Activated CD8-positive, alpha-beta memory T cell treated with anti-CD3 and anti-CD28 coated beads for 24 hours (primary cell): ENCODE measurements at regions not wholly inside any gene's neighbourhood (a gene's known extent, or its start where the extent isn't known, plus 50 kb on each side); places are given as distances from the start of the nearest gene placed in this dataset.
"Not testable (repeated sequence)": the region's sequence is repeated elsewhere in the genome, so short reads cannot be mapped to it uniquely, and the experiment has no call there.

Experiments used
- DNase-seq: peaks from one replicate; pipeline ENCODE4 v3.0.0-alpha.2; 2020

GRCh38 chr10:21165489-21165888 lies 268.4 kb upstream of the NEBL start:
- DNase-seq: no peak

GRCh38 chr10:21164687-21165086 lies 267.6 kb upstream of the NEBL start:
- no peak for DNase-seq

GRCh38 chr10:21162948-21163347 lies 265.8 kb upstream of the NEBL start:
- DNase-seq: no peak

- DNase-seq: no peak
Measured at GRCh38 chr10:21161647-21162046, 264.5 kb upstream of the NEBL start.

GRCh38 chr10:21161090-21161625 lies 264.0 kb upstream of the NEBL start:
- DNase-seq: no peak

GRCh38 chr10:21160116-21160515 lies 263.0 kb upstream of the NEBL start:
- DNase-seq: no peak

GRCh38 chr10:21159669-21160068 lies 262.6 kb upstream of the NEBL start:
- DNase-seq: no peak

- no peak for DNase-seq
Measured at GRCh38 chr10:21158301-21158700, 261.2 kb upstream of the NEBL start.

- no peak for DNase-seq
Measured at GRCh38 chr10:21157664-21158063, 260.6 kb upstream of the NEBL start.

- DNase-seq: no peak
Measured at GRCh38 chr10:21150166-21150565, 253.1 kb upstream of the NEBL start.

- DNase-seq: no peak
Measured at GRCh38 chr10:21146436-21146789, 249.3 kb upstream of the NEBL start.

GRCh38 chr10:21145751-21146435 lies 248.8 kb upstream of the NEBL start:
- no peak for DNase-seq

- no peak for DNase-seq
Measured at GRCh38 chr10:21144047-21144446, 246.9 kb upstream of the NEBL start.

GRCh38 chr10:21141946-21142492 lies 244.9 kb upstream of the NEBL start:
- no peak for DNase-seq

GRCh38 chr10:21138769-21139340 lies 241.7 kb upstream of the NEBL start:
- DNase-seq: no peak

- no peak for DNase-seq
Measured at GRCh38 chr10:21135023-21135931, 238.2 kb upstream of the NEBL start.

- DNase-seq: no peak
Measured at GRCh38 chr10:21134645-21135022, 237.5 kb upstream of the NEBL start.

GRCh38 chr10:21130683-21131442 lies 233.8 kb upstream of the NEBL start:
- no peak for DNase-seq

- no peak for DNase-seq
Measured at GRCh38 chr10:21130108-21130507, 233.0 kb upstream of the NEBL start.

GRCh38 chr10:21125471-21126228 lies 228.5 kb upstream of the NEBL start:
- no peak for DNase-seq

GRCh38 chr10:21122907-21123306 lies 225.8 kb upstream of the NEBL start:
- DNase-seq: no peak

GRCh38 chr10:21121822-21122221 lies 224.7 kb upstream of the NEBL start:
- DNase-seq: not testable (repeated sequence)
